Activated CD4-positive, alpha-beta T cell treated with anti-CD3 and anti-CD28 coated beads for 36 hours (primary cell): ENCODE measurements at regions not wholly inside any gene's neighbourhood (a gene's known extent, or its start where the extent isn't known, plus 50 kb on each side); places are given as distances from the start of the nearest gene placed in this dataset.
"Not testable (repeated sequence)": the region's sequence is repeated elsewhere in the genome, so short reads cannot be mapped to it uniquely, and the experiment has no call there.

Source experiments
- ATAC-seq: fragments of 200-7000 bp; cut with Tn5 transposase; one replicate; pipeline ENCODE4 v1.10.0; 2021; ENCODE audit warnings: mild to moderate bottlenecking, moderate library complexity
- CTCF ChIA-PET: fragments of 350-600 bp; sonication (Branson Sonifier 250); formaldehyde crosslinking; loops from one replicate; lab custom pipeline; 2021; ENCODE audit warnings: antibody characterized with exemption; lab: Charles Lee
- POLR2A ChIA-PET: fragments of 350-600 bp; sonication (Branson Sonifier 250); formaldehyde crosslinking; loops from one replicate; lab custom pipeline; 2021; ENCODE audit warnings: antibody characterized with exemption, inconsistent platforms; lab: Charles Lee
- DNase-seq: peaks from one replicate; pipeline ENCODE4 v3.0.0-alpha.2; 2020
- H3K27ac Mint-ChIP-seq: one replicate; pipeline ENCODE4 v1.8.0; 2021; ENCODE audit warnings: mixed read lengths
- H3K27me3 Mint-ChIP-seq: one replicate; pipeline ENCODE4 v1.8.0; 2021; ENCODE audit warnings: mixed read lengths
- H3K36me3 Mint-ChIP-seq: one replicate; pipeline ENCODE4 v1.8.0; 2021; ENCODE audit warnings: low read depth, mixed read lengths
- H3K4me1 Mint-ChIP-seq: one replicate; pipeline ENCODE4 v1.8.0; 2021; ENCODE audit warnings: mixed read lengths
- H3K4me3 Mint-ChIP-seq: one replicate; pipeline ENCODE4 v1.8.0; 2021; ENCODE audit warnings: mild to moderate bottlenecking, moderate library complexity, mixed read lengths
- H3K9me3 Mint-ChIP-seq: one replicate; pipeline ENCODE4 v1.8.0; 2021; ENCODE audit warnings: low read depth, mixed read lengths
- intact Hi-C, 2 experiments: fragments of 100-400 bp; cut with DNase I in 1 of 2; cut with micrococcal nuclease in 1 of 2; formaldehyde crosslinking; loops; one replicate each; pipeline versions ENCODE4 v1.14.2 to v1.15.1; 2022 to 2024; cut with DNase I, micrococcal nuclease

DNA sequence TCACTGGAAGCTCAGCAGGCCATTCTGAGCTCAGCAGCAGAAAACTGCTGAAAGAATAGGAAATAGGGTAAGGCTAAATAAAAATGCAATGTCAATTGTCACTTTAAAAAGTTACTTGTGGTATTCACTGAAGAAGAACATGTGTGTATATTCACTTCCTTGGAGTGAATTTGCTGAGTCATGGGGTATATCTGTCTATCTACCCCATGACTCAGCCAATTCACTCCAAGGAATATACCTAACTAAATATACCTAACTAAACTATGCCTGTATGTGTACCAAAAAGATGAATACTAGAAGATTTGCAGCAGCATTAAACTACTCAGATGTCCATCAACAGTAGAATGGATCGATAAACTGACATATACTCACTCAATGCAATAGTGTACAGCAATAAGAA is 69.5 kb upstream of the KCNAB1 start:
- intact Hi-C loops, result no loop called here
- POLR2A ChIA-PET, result no interaction called here
- H3K27ac Mint-ChIP-seq, result no peak overlapping the region
- H3K9me3 Mint-ChIP-seq, result no peaks in the 10 kb centered on the region
- DNase-seq (no peak), ATAC-seq (no peak)
- no peak overlapping the region for H3K4me3 Mint-ChIP-seq
- CTCF ChIA-PET, result interaction anchor here (1.0 kb wide), 1 partner anchor 9 kb away, joined by 3 read pairs; no protein-coding TSS in a partner anchor
- peaks cover 4% of the 10 kb centered on the region for H3K27me3 Mint-ChIP-seq
- no peaks in the 10 kb centered on the region for H3K4me1 Mint-ChIP-seq
- H3K36me3 Mint-ChIP-seq, result no peaks in the 10 kb centered on the region

DNA sequence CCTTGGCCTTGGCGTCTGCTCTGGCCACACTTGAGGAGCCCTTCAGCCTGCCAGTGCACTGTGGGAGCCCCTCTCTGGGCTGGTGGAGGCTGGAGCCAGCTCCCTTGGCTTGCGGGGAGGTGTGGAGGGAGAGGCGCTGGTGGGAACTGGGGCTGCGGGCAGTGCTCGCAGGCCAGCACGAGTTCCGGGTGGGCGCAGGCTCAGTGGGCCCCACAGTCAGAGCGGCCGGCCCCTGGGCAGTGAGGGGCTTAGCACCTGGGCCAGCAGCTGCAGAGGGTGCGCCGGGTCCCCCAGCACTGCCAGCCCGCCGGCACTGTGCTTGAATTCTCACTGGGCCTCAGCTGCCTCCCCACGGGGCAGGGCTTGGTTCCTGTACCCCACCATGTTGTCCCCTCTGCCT is 68.7 kb upstream of the KCNAB1 start:
- H3K9me3 Mint-ChIP-seq, result no peaks in the 10 kb centered on the region
- H3K27ac Mint-ChIP-seq, result no peak overlapping the region
- no peaks in the 10 kb centered on the region for H3K4me1 Mint-ChIP-seq
- ChIA-PET CTCF (no interaction called here), POLR2A (no interaction called here)
- ATAC-seq, result no peak
- no peak for DNase-seq
- H3K4me3 Mint-ChIP-seq, result no peak overlapping the region
- intact Hi-C loops, result no loop called here
- H3K36me3 Mint-ChIP-seq, result no peaks in the 10 kb centered on the region
- peaks cover 9% of the 10 kb centered on the region for H3K27me3 Mint-ChIP-seq

DNA sequence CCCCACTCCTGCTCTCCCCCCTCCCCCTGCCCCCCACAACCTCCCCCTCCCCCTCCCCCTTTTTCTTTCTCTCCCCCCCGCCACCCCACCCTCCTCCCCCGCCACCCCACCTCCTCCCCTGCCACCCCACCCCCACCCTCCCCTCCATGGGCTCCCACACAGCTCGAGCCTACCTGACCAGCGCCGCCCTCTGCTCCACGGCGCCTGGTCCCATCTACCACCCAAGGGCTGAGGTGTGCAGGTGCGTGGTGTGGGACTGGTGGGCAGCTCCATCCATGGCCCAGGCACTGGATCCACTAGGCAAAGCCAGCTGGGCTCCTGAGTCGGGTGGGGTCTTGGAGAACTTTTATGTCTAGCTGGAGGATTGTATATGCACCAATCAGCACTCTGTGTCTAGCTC is 68.3 kb upstream of the KCNAB1 start:
- Mint-ChIP-seq H3K36me3 (no peaks in the 10 kb centered on the region), H3K27ac (no peak overlapping the region), H3K9me3 (no peaks in the 10 kb centered on the region), H3K4me1 (no peaks in the 10 kb centered on the region), H3K27me3 (peaks cover 11% of the 10 kb centered on the region), H3K4me3 (no peak overlapping the region)
- POLR2A ChIA-PET, result interaction anchor here (0.6 kb wide), 2 partner anchors 86 to 565 kb away, joined by 3 to 4 read pairs; no protein-coding TSS in a partner anchor
- intact Hi-C loops, result no loop called here
- no peak for ATAC-seq
- CTCF ChIA-PET, result no interaction called here
- no peak for DNase-seq

DNA sequence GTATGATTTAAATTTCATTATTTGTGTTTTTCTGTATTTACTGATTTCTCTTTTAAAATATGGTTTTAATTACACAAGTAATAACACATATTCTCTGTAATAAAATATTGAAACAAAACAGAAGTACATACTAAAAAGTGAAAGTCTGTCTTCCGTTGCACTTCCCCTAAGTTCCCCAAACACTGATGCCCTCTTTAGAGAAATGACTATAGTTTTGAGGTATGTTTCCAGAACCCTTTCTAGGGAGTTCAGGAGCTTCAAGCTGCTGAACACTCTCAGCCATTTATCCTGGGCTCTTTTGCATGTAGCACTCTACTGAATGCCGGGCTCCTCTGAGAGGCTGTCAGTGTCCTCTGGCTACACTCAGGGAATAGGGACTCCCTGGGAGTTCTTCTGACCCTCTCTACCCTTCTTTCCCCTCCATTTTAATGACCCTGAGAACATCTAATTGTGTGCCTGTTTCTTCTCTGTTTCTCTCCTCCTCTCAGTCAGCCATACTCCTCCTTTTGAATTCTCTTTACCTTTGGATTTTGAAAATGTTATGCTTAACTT is 60.4 kb upstream of the KCNAB1 start:
- Mint-ChIP-seq H3K4me1 (no peaks in the 10 kb centered on the region), H3K27me3 (peaks cover 24% of the 10 kb centered on the region), H3K27ac (no peak overlapping the region), H3K9me3 (no peaks in the 10 kb centered on the region), H3K4me3 (no peak overlapping the region), H3K36me3 (no peaks in the 10 kb centered on the region)
- intact Hi-C loops, result no loop called here
- DNase-seq (no peak), ATAC-seq (no peak)
- CTCF ChIA-PET, result interaction anchor here (0.6 to 1.4 kb wide), 2 partner anchors 14 to 720 kb away, joined by 3 read pairs; no protein-coding TSS in a partner anchor
- POLR2A ChIA-PET, result no interaction called here

DNA sequence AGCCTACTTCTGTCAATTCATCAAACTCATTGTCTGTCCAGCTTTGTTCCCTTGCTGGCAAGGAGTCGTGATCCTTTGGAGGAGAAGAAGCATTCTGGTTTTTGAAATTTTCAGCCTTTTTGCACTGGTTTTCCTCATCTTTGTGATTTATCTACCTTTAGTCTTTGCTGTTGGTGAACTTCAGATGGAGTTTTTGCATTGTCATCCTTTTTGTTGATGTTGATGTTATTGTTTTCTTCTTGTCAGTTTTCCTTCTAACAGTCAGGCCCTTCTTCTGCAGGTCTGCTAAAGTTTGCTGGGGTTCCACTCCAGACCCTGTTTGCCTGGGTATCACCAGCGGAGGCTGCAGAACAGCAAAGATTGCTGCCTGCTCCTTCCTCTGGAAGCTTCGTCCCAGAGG is 52.2 kb upstream of the KCNAB1 start:
- H3K27ac Mint-ChIP-seq, H3K4me3 Mint-ChIP-seq, H3K4me1 Mint-ChIP-seq, ATAC-seq, POLR2A ChIA-PET, H3K36me3 Mint-ChIP-seq, intact Hi-C loops, H3K9me3 Mint-ChIP-seq, DNase-seq: not testable (repeated sequence)
- peaks cover 15% of the 10 kb centered on the region for H3K27me3 Mint-ChIP-seq
- CTCF ChIA-PET, result interaction anchor here (0.7 kb wide), 1 partner anchor 421 kb away, joined by 3 read pairs; no protein-coding TSS in a partner anchor

DNA sequence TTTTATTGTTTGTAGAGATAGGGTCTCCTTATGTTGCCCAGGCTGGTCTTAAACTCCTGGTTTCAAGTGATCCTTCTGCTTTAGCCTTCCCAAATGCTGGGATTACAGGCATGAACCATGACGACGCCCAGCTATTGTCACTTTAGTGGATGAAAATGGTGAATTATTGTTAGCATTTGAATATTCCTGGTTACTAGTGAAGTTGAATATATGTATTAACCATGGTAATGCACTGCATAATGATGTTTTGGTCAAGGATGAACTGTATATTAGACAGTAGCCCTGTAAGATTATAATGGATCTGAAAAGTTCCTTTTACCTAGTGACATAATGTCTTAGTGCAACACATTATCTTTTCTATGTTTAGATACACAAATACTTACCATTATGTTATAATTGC is 50.4 kb upstream of the KCNAB1 start:
- no peaks in the 10 kb centered on the region for H3K36me3 Mint-ChIP-seq
- ChIA-PET CTCF (no interaction called here), POLR2A (no interaction called here)
- no peak for DNase-seq
- no peak overlapping the region for H3K4me3 Mint-ChIP-seq
- no peaks in the 10 kb centered on the region for H3K9me3 Mint-ChIP-seq
- peaks cover 9% of the 10 kb centered on the region for H3K27me3 Mint-ChIP-seq
- H3K4me1 Mint-ChIP-seq, result no peaks in the 10 kb centered on the region
- no peak overlapping the region for H3K27ac Mint-ChIP-seq
- intact Hi-C loops, result no loop called here
- no peak for ATAC-seq
